SW480 (cell line): ENCODE measurements at regions not wholly inside any gene's neighbourhood (a gene's known extent, or its start where the extent isn't known, plus 50 kb on each side); places are given as distances from the start of the nearest gene placed in this dataset.

Experiments
- DNase-seq: peaks from one replicate; pipeline ENCODE4 v3.0.0-alpha.2; 2016; ENCODE audit warnings: low spot score

DNA sequence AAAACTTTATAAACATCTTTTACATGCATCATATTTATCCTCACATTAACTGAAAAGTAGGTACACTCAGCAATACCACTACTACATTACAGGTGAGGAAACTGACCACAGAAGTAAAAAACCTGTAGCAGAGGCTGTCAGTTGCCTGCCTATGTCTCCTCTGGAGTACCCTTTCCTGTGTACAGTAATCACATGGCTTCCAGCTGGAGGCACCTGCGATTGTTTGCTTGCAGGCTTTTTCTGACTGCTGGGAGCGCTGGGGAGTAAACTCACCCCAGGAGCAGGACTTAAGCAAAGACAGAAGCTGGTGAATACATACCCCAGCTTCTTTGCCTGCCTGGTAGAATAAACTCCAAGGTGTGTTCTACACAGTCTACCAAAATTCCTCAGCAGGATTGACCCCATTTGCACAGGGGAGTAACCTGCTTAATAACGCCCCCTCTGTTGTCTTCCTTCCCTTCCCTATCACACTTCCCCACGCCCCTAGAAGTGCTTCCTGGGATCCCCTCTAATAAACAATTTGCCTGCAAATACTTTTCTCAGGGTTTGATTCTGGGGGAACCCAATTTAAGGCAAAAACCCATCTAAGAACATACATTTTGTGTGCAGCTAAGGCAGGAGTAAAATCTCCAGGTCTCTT, 138.9 kb downstream of the PTH2R start:
- no peak for DNase-seq

DNA sequence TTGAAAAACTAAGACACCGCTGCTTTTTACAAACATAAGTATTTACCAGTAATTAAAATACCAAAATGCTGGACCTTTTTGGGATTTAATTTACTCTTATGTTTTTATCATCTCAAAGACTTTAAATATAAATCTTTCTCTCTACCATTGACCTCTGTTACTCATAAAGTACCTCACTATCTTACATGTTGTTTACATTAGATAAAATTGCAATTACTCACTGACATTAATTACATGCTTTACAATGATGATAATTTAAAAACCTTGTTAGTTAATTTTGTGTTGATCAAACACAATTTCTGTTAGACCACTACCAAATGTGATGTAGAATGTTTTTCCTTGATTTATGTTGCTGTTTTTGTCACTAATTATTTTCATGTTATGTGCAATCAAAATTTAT, 139.5 kb downstream of the PTH2R start:
- DNase-seq, result no peak

DNA sequence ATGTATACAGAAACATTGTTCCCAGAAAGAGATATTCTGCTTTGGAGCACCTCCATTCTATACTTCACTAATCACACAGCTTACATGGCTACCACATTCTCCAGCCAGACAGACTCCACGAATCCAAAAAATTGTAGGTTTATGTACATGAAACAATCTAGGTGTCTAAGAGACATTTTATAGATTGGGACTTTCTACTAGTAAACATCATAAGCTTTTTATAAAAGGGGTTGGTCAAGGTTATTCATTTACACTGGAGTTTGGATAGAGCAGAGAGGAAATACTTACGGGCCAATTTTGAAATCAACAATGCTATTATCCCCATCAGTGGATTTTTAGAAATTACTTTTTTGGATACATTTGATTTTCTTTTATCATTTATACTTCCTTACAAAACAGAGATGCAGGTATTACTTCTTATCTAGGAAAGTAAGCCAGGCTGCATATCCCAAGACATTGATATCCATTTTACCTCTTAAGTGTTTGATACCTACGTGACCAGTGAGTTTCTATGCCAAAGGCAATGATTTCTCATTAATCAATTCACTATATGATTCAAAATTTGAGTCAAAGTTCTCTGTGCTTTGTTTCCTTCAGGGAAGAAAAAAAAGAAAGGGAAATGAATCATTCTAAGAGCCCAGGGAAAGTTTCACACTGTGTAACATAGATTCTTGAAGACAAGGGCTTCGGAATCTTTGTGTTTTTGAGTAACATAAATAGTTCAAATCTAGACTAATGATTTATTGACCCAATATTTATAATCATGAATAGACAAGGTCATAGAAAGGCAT, 140.5 kb downstream of the PTH2R start:
- no peak for DNase-seq

DNA sequence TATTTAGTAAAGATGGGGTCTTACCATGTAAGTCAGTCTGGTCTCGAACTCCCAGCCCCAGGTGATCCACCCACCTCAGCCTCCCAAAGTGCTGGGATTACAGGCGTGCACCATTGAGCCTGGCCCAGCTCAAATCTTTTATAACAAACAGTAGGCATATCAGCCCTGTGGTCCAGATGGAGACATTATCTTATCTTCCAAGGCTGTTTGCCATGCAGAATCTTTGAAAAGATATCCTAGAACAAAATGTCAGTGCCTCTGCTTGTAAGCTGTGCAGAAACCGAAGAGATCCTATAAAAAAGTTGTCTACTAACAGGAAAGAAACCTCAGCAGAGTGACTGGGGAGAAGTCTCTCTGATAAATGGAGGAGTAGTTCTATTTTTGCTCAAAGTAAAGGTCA, 142.1 kb downstream of the PTH2R start:
- DNase-seq, result no peak

DNA sequence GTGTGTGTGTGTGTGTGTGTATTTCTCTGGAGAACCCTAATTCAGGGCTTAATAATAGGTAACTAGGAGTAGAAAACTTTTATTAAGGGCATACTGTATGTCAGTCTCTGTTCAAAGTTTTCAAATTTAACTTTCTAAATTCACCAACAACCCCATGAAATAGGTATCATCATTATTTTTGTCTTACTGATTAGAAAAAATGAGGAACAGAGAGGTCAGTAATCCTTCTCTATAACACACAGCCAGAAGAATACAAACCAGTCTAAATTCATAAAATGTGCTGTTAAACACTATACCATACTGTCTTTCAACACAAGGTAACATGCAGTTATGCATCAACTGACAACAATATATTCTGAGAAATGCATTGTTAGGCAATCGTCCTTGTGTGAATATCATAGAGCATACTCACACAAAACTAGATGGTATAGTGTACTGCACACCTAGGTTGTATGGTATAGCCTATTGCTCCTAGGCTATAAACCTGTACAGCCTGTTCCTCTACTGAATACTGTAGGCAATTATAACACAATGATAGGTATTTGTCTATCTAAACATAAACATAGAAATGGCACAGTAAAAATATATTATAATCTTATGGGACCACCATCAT, 143.1 kb downstream of the PTH2R start:
- DNase-seq, result no peak

DNA sequence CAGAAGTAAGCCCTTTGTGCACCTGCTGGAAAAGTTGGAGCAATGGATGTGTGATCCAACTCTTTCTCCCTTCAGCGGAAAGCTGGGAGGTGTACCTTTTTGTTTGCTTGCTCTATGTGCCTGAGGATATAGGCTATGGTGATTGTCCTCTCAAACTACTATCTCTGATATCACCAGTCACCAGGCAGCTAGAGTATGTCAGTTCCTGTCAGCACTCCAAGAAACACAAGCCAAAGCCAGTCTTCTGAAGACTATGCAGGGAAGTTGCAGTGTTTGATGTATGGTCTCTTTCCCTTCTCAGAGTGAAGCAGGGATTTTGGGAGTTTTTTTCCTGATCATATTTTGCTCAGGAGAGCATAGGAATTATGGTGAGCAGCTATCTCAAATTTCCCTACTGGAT, 146.4 kb downstream of the PTH2R start:
- DNase-seq, result no peak

DNA sequence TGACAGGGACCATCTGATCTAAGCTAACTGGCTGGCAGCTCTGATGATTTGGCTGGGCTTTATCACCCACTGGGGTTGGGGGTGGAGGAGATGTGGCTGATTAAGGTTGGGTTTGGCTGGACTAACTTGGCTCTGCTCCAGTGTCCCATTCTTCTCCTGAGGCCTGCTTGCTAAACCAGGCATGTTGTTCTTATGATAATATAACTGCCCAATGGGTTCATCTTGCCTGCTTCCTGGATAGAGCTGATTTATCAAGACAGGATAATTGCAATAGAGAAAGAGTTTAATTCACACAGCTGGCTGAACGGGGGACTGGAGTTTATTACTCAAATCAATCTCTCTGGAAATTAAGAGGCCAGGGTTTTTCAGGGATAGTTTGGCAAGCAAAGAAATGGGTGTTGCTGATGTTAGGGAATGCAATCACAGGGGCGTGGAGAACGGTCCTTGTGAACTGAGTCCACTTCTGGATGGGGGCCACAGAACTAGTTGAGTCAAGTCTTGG, 150.4 kb downstream of the PTH2R start:
- no peak for DNase-seq

DNA sequence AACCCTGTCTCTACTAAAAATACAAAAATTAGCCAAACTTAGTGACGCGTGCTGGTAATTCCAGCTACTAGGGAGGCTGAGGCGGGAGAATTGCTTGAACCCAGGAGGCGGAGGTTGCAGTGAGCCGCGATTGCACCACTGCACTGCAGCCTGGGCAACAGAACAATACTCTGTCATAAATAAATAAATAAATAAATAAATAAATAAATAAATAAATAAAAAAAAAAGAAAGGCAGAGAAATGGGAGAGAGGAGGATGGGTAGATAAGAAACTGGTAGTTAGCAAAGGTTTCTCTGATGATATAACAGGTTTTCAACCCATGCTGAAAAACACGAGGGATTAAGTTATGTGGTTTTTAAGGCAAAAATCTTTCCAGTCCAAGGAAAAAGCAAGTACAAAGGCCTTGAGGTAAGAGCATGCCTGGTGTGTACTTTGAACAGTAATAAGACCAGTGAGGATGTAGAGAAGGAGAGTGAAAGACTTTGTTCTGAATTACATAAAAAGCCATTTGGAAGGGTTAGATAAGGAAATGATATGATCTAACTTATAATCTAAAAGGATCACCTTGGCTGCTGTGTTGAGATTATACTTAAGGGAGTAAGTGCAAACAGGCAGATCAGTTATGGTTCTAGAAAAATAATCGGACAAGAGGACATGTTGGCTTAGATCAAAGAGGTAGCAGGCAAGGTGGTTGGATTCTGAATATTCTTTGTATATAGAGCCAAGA, 159.3 kb downstream of the PTH2R start:
- DNase-seq, result no peak

DNA sequence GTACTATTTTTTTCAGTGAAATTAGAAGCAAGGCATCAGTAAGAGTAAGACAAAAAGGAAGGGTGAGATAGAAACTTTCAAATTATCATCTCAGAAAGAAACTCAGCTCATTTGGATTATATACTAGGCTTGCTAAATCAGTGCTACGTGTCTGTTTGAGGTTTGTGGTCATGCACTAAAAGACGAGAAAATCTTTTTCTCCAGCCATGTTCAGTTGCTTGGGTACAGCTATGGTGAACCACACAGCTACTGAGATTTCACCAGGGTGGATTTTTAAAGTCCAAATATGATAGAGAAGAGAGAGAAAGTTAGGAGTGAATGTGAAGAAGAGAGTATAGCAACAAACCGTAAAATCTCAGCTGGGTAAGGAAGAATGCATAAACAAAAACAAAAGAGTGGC, 161.6 kb downstream of the PTH2R start:
- DNase-seq, result no peak

DNA sequence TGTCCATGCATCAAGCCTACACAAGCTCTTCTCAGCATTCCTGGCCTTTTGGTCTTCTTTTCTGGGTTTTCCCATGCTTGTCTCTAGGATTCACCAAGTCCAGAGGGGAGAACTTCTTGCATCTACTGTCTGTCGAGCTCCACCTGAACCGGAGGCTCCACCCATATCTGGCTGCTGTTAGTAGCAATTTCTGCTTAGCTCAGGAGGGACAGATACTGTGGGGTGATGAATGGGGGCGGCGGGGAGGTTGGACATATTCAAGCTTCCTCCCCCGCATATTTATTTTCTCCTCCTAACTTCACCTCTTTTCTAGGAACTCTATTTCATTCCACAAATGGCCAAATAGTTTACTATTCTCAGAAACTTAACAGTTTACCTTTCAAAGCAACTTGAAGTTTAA, 163.5 kb downstream of the PTH2R start:
- DNase-seq, result no peak

DNA sequence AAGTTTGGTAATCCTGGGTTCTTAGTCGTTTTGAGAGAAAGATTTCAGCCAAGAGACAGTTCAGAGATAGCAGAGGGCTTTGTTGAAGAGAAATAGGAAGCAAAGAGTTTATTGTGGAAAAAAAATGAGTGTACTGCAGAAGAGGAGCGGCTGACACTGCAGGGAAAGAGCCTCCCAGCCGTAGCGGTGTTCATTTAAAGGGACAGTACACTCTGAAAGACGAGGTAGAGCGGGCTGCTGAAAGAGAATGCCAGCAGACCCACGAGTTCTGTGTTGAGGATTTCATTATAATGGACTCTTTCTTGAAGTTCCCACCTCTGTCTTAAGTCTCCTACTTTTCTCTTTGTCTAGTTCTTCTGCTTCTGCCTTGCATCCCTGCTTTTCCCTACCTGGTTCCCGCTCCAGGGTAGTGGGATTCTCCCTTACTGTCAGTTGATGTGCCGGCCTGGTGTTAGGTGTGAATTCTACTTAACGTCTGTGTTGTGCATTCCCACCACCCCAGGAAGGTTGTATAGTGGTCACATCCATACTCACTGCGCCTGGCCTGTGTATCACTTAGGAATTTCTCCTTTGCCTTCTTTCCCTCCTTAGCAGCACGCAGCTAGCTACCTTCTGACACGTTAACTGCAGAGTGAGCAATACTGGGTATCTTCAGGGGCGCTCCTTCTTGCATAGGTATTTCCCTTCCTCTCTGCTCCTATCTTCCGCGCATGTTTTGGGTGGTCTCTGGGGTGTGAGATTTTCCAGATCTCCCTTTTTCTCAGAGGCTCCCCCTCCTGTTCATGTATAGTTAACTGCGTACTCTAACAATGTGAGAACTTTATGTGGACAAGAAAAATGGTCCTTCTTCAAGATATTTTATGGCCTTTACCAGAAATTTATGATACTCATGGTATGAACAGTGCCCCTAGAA, 164.5 kb downstream of the PTH2R start:
- DNase-seq, result no peak

DNA sequence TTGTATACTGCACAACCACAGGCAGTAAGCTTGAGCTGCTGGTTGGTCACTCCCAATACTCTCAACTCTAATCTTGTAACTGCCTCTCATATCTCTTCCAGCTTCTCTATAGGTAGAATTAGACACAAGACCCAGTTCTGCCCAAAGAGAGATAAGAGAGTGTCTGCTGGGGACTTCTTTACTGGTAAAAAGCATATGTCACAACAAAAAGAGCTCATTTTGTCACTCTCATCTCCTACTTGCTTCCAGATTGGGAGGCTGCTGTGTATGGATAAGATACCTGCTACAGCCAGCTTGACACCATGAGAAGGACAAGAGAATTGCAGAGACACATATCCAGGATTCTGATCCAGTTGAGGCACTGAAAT, 165.2 kb downstream of the PTH2R start:
- DNase-seq, result no peak

DNA sequence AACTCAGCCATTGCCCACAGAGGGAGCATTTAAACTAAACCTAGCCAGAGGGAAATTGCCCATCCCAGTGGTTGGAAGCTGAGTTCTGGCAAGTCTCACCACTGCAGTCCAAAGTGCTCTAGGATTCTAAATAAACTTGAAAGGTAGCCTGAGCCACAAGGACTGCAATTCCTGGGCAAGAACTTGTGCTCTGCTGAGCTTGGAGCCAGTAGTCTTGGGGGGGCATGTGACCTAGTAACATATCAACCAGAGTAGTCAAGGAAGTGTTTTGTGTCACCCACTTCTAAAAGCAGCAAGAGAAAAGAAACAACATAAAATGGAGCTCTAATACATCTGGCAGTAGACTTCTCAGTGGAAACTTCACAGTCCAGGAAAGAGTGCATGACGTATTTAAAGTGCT, 167.0 kb downstream of the PTH2R start:
- DNase-seq, result no peak

DNA sequence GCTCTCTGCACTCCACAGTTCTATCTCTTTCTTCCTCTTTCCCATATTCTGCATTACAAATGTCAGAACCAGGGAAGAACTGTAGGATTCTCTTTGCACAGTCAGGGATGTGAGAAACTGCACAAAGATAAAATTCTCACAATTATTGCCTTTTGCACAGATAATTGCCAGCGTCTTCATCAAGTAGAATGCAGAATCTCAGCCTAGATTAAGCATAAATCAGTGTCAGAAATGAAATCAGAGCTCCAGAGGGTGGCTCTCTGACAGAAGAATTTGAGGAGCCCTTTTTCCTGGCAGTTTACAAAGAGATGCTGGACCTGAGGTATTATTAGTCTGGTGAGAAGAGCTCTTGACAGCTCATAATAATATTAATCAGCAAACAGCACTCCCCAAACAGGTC, 173.1 kb downstream of the PTH2R start:
- no peak for DNase-seq

DNA sequence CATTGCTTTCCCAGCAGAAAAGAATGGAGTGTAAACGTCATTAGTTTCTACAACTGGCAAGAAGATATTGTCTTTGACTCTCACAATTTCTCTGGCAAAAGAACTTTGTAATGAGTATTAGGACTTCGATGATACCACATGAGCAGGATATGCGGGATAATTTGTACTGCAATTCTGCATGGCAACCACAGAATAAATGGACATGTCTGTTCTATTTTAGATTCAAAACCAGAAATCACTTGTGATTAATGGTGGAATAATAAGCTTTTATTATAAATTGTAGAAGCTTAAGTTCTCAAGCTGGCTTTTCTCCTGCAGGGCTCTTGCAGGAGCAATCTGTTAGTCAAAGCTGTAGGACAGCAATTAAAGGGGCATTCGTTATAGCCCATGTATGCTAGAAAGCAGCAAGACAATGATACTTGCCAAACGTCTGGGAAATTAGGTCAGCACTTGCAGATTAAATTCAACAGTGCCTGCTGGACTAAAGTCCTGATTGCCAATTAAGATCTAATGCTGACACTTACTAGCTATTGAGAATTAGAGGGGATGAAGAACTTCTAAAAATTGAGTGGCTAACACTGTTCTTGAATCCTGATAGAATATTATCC, 177.9 kb downstream of the PTH2R start:
- no peak for DNase-seq

DNA sequence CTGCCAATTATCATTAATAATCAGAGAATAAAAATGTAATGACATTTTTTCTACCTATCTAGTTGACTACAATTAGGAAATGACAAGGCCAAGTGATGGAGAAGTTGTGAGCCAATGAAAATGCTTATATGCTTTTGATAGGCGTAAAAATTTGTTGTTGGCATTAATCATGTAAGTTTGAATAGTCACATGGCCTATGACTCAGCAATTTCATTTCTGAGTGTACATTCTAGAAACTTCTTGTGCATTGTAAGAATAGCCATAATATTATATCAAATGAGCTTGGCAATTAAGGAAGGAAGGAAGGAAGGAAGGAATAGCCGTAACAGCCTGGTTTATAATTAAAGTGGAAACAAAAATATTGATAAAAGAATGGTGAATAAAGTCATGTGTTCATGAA, 179.9 kb downstream of the PTH2R start:
- DNase-seq, result no peak

DNA sequence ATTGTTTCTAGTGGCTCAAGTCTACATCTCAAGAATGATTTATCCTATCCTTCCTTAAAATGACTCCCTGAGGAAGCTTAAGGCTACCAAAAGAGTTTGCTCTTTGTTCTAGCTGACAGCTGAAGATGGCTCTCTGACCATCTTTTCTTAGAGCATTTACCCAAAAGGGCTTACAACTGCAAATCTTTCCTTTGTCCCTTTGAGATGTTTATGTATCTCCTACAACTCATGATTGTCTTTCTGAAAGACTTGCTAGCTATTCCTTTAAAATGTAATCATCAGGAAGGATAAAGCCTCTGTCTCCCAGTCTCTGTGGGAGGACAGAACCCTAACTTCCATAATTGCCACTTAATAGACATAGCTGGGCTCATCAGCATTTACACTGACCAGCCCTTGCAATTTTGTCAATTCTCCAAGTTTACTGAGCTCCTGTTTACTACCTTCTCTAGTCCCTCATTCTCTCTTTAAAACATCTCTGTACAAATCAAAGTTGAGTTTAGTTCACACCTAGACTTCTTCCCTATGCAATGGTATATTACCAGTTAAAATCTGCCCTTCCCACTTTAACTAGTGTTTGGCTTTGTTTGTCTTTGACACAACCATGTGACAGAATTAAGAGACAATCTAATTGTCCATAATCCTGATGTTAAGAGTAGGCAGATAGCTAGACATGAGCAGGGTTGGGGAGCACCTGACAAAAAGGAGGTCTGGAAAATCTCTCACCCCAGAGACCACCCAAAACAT, 188.2 kb downstream of the PTH2R start:
- DNase-seq, result no peak

DNA sequence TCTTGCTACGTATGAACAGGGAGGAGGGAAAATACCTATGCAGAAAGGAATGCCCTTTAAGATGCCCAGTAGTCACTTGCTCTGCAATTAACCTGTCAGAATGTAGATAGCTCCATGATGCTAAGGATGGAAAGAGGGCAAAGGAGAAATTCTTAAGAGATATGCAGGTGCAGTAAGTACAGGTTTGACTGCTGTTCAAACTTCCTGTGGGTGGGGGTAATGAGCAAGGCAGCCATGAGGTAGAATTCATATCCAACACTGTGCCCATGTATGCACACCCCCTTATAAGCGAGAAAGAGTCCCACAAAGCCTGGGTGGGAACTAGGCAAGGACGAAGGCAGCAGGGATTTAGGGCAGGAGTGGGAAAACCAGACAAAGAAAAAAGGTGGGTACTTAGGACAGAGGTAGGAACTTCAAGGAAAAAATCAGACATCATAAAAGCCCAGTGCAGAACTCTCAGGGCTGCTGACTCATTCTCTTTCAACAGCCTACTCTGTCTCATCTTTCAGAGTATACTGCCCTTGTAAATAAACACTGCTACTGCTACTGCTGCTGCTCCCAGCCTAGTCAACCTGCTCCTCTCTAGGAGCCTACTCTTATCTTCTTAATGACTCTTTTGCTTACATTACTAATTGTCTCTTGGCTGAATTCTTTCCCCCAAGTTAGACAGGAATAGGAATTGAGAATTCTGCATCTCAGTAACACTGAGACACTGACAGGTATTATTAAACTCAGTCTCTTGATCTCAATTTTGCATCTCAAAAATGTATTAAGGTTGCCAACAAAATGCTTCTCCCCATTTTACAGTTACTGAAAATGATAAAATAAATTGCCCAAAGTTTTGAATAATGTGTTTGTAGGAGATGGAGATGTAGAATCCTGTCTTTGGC, 189.0 kb downstream of the PTH2R start:
- DNase-seq, result peak; percentile 42

DNA sequence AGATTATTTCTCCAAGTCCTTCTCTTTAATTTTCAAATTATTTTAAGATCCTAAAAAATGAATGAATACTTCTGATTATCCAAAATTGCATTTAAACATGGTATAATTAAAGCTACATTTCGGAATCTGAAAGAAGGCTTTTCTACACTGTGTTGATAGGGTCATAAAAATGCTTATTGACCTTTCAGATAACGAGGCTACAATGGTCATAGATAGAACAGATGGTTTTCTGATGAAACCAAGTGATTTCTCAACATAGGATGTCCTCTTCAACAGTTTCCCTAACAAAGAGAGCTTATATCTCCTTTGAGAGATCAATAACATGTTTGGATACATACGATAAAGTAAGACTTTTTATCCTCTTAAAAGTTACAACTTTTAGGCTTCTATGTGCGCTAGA, 201.1 kb downstream of the PTH2R start:
- DNase-seq, result no peak
